Islet precursor cell (in vitro differentiated cells): ENCODE measurements at regions not wholly inside any gene's neighbourhood (a gene's known extent, or its start where the extent isn't known, plus 50 kb on each side); places are given as distances from the start of the nearest gene placed in this dataset.

ENCODE experiments used
- DNase-seq: peaks from one replicate; pipeline ENCODE4 v3.0.0-alpha.2; 2018

- no peak for DNase-seq
These were observed 1191.0 kb upstream of the TMEM132C start for GRCh38 chr12:127075981-127076380.

GRCh38 chr12:127077262-127078045, 1189.5 kb upstream of the TMEM132C start:
- no peak for DNase-seq

- DNase-seq = no peak
These were observed 1188.2 kb upstream of the TMEM132C start for GRCh38 chr12:127078577-127079350.

GRCh38 chr12:127079636-127080035, 1187.3 kb upstream of the TMEM132C start:
- no peak for DNase-seq

- DNase-seq = no peak
These were observed 1185.9 kb upstream of the TMEM132C start for GRCh38 chr12:127081058-127081457.

- DNase-seq = no peak
These were observed 1183.7 kb upstream of the TMEM132C start for GRCh38 chr12:127083008-127083949.

- no peak for DNase-seq
These were observed 1165.9 kb upstream of the TMEM132C start for GRCh38 chr12:127101076-127101475.

GRCh38 chr12:127106041-127106440, 1160.9 kb upstream of the TMEM132C start:
- DNase-seq = no peak

GRCh38 chr12:127106697-127107096, 1160.3 kb upstream of the TMEM132C start:
- no peak for DNase-seq

- no peak for DNase-seq
These were observed 1159.2 kb upstream of the TMEM132C start for GRCh38 chr12:127107744-127108143.

GRCh38 chr12:127108360-127109215, 1158.4 kb upstream of the TMEM132C start:
- peak; percentile 82 for DNase-seq

- DNase-seq = no peak
These were observed 1153.0 kb upstream of the TMEM132C start for GRCh38 chr12:127113945-127114344.

- no peak for DNase-seq
These were observed 1151.4 kb upstream of the TMEM132C start for GRCh38 chr12:127115468-127116035.

- DNase-seq = no peak
These were observed 1148.7 kb upstream of the TMEM132C start for GRCh38 chr12:127118251-127118650.

GRCh38 chr12:127119600-127120140, 1147.3 kb upstream of the TMEM132C start:
- DNase-seq = no peak

GRCh38 chr12:127120851-127121250, 1146.1 kb upstream of the TMEM132C start:
- DNase-seq = no peak

GRCh38 chr12:127121494-127122084, 1145.4 kb upstream of the TMEM132C start:
- no peak for DNase-seq

GRCh38 chr12:127125607-127126259, 1141.2 kb upstream of the TMEM132C start:
- peak; percentile 93 for DNase-seq

GRCh38 chr12:127126260-127126628, 1140.7 kb upstream of the TMEM132C start:
- DNase-seq = no peak

GRCh38 chr12:127127897-127128296, 1139.1 kb upstream of the TMEM132C start:
- no peak for DNase-seq
